A549 (cell line): ENCODE measurements at regions not wholly inside any gene's neighbourhood (a gene's known extent, or its start where the extent isn't known, plus 50 kb on each side); places are given as distances from the start of the nearest gene placed in this dataset.

ENCODE experiments used
- ATAC-seq, 2 experiments: fragments of 200-7000 bp in 1 of 2; fragments of >200 bp in 1 of 2; cut with Nextera tagmentation in 1 of 2; cut with Tn5 transposase in 1 of 2; 3 replicates each; pipeline versions ENCODE4 v1.8.0 to v1.9.1; 2018 to 2020; ENCODE audit warnings: mild to moderate bottlenecking in 1 of 2, moderate library complexity in 1 of 2
- CTCF ChIA-PET: fragments of 300-600 bp; sonication (Branson Sonifier 250); formaldehyde crosslinking; extraction: SDS; loops from one replicate; lab custom pipeline; 2021; ENCODE audit warnings: antibody characterized with exemption, inconsistent platforms; lab: Yijun Ruan, JAX
- POLR2A ChIA-PET: fragments of 350-600 bp; formaldehyde crosslinking; extraction: SDS; loops from one replicate; lab custom pipeline; 2021; ENCODE audit warnings: antibody characterized with exemption, inconsistent platforms; lab: Yijun Ruan, JAX
- DNase-seq, 2 experiments: peaks; one replicate each; pipeline versions ENCODE4 v3.0.0 to v3.0.0-alpha.2; 2011 to 2016; ENCODE audit warnings: low read depth in 1 of 2, low spot score in 1 of 2
- FAIRE-seq: peaks from 2 replicates; lab custom pipeline; 2011; peaks lifted over from hg19 to GRCh38; lab: Jason Lieb, UNC
- H3K27ac ChIP-seq, 2 experiments: fragments of >200 bp; sonication (Bioruptor Twin); formaldehyde crosslinking; 3 replicates each; pipeline ENCODE4 v1.5.1; 2016 to 2017
- H3K4me1 ChIP-seq: fragments of >200 bp; sonication (Bioruptor Twin); formaldehyde crosslinking; 3 replicates; pipeline ENCODE4 v1.6.1; 2016
- H3K4me2 ChIP-seq: fragments of >200 bp; sonication (Bioruptor Twin); formaldehyde crosslinking; 3 replicates; pipeline ENCODE4 v1.6.1; 2016
- H3K4me3 ChIP-seq: fragments of >200 bp; sonication (Bioruptor Twin); formaldehyde crosslinking; 3 replicates; pipeline ENCODE4 v1.5.1; 2016
- H3K9me3 ChIP-seq: fragments of >200 bp; sonication (Bioruptor Twin); formaldehyde crosslinking; 3 replicates; pipeline ENCODE4 v1.6.1; 2016
- BHLHE40 ChIP-seq: IDR thresholded peaks from 2 replicates; pipeline ENCODE4 v1.6.1; 2012; ENCODE audit warnings: low read depth, low read length, inconsistent platforms
- CBX2 ChIP-seq: fragments of 200-600 bp; sonication (generic); IDR thresholded peaks from 2 replicates; pipeline ENCODE4 v1.6.1; 2016; ENCODE audit warnings: low read depth, mild to moderate bottlenecking, borderline replicate concordance
- CHD2 ChIP-seq: fragments of 150-350 bp; IDR thresholded peaks from 2 replicates; pipeline ENCODE4 v1.6.1; 2014; ENCODE audit warnings: low read length; ENCODE audit not compliant: partially characterized antibody
- EHF ChIP-seq: fragments of 250-450 bp; sonication (Bioruptor Pico); IDR thresholded peaks from 2 replicates; pipeline ENCODE4 v1.5.0; 2020; ENCODE audit warnings: mild to moderate bottlenecking
- EHMT2 ChIP-seq: fragments of 200-600 bp; sonication (generic); IDR thresholded peaks from 2 replicates; pipeline ENCODE4 v1.6.1; 2016; ENCODE audit warnings: antibody characterized with exemption, low read depth, mild to moderate bottlenecking, moderate library complexity
- ELK1 ChIP-seq: fragments of 150-350 bp; IDR thresholded peaks from 2 replicates; pipeline ENCODE4 v1.6.1; 2014; ENCODE audit warnings: low read depth, mild to moderate bottlenecking, low read length
- EP300 ChIP-seq, 2 experiments: fragments of >200 bp; sonication (Bioruptor Twin); formaldehyde crosslinking; IDR thresholded peaks; 2 replicates in 1 of 2; 3 replicates in 1 of 2; pipeline ENCODE4 v1.6.1; 2016 to 2017
- FOXS1 ChIP-seq: fragments of 250-450 bp; sonication (Bioruptor Pico); IDR thresholded peaks from 2 replicates; pipeline ENCODE4 v1.5.0; 2020; ENCODE audit warnings: mild to moderate bottlenecking, moderate library complexity
- HDAC2 ChIP-seq: fragments of 200-600 bp; sonication (generic); IDR thresholded peaks from 2 replicates; pipeline ENCODE4 v1.6.1; 2016
- HES2 ChIP-seq: fragments of >200 bp; sonication (Bioruptor Twin); formaldehyde crosslinking; IDR thresholded peaks from 2 replicates; pipeline ENCODE4 v1.6.1; 2016
- HEYL ChIP-seq: fragments of 250-450 bp; sonication (Bioruptor Pico); IDR thresholded peaks from 2 replicates; pipeline ENCODE4 v1.8.0; 2021; ENCODE audit warnings: mild to moderate bottlenecking, moderate library complexity
- HOXB13 ChIP-seq: fragments of 250-450 bp; sonication (Bioruptor Pico); IDR thresholded peaks from 2 replicates; pipeline ENCODE4 v1.5.0; 2020; ENCODE audit warnings: low read depth, mild to moderate bottlenecking, moderate library complexity
- HOXB5 ChIP-seq: fragments of 250-450 bp; sonication (Bioruptor Pico); IDR thresholded peaks from 2 replicates; pipeline ENCODE4 v1.5.0; 2020; ENCODE audit warnings: mild to moderate bottlenecking, moderate library complexity
- JUN ChIP-seq, 2 experiments: fragments of >200 bp; sonication (Bioruptor Twin); formaldehyde crosslinking; IDR thresholded peaks; 2 replicates in 1 of 2; 3 replicates in 1 of 2; pipeline ENCODE4 v1.6.1; 2016 to 2017
- JUNB ChIP-seq: fragments of >200 bp; sonication (Bioruptor Twin); formaldehyde crosslinking; IDR thresholded peaks from 2 replicates; pipeline ENCODE4 v1.6.1; 2016
- KDM5A ChIP-seq: fragments of 200-600 bp; sonication (generic); IDR thresholded peaks from 2 replicates; pipeline ENCODE4 v1.6.1; 2016; ENCODE audit warnings: antibody characterized with exemption, mild to moderate bottlenecking
- MAX ChIP-seq: IDR thresholded peaks from 2 replicates; pipeline ENCODE4 v1.6.1; 2012
- MAZ ChIP-seq: fragments of 150-350 bp; IDR thresholded peaks from 2 replicates; pipeline ENCODE4 v1.6.1; 2014; ENCODE audit warnings: antibody characterized with exemption, low read depth, low read length, borderline replicate concordance
- NFE2L2 ChIP-seq: fragments of 150-350 bp; conservative IDR thresholded peaks from 2 replicates; pipeline ENCODE4 v1.6.1; 2014; ENCODE audit warnings: low read length
- NR3C1 ChIP-seq: fragments of >200 bp; sonication (Bioruptor Twin); formaldehyde crosslinking; IDR thresholded peaks from 3 replicates; pipeline ENCODE4 v1.6.1; 2017
- PBX3 ChIP-seq: IDR thresholded peaks from 2 replicates; pipeline ENCODE4 v1.6.1; 2012
- PHF8 ChIP-seq: fragments of 200-600 bp; sonication (generic); IDR thresholded peaks from 2 replicates; pipeline ENCODE4 v1.6.1; 2016; ENCODE audit warnings: low read depth, mild to moderate bottlenecking, antibody characterized with exemption, moderate library complexity, borderline replicate concordance
- RAD21 ChIP-seq, 2 experiments: fragments of >200 bp in 1 of 2; sonication (Bioruptor Twin) in 1 of 2; formaldehyde crosslinking in 1 of 2; IDR thresholded peaks in 1 of 2; conservative IDR thresholded peaks in 1 of 2; 2 replicates in 1 of 2; 3 replicates in 1 of 2; pipeline ENCODE4 v1.6.1; 2012 to 2018; ENCODE audit warnings: inconsistent platforms in 1 of 2
- RCOR1 ChIP-seq: fragments of 150-350 bp; IDR thresholded peaks from 2 replicates; pipeline ENCODE4 v1.6.1; 2014; ENCODE audit warnings: antibody characterized with exemption, low read length, low read depth
- RNF2 ChIP-seq: fragments of 200-600 bp; sonication (generic); IDR thresholded peaks from 2 replicates; pipeline ENCODE4 v1.6.1; 2016; ENCODE audit warnings: low read depth, mild to moderate bottlenecking, antibody characterized with exemption, moderate library complexity, borderline replicate concordance
- TFCP2L1 ChIP-seq: fragments of 250-450 bp; sonication (Bioruptor Pico); IDR thresholded peaks from 2 replicates; pipeline ENCODE4 v1.5.0; 2021; ENCODE audit warnings: mild to moderate bottlenecking
- ZC3H11A ChIP-seq: fragments of 450-650 bp; IDR thresholded peaks from 2 replicates; pipeline ENCODE4 v1.6.1; 2014; ENCODE audit warnings: antibody characterized with exemption, mild to moderate bottlenecking
- ZNF302 ChIP-seq: fragments of 250-450 bp; sonication (Bioruptor Pico); IDR thresholded peaks from 2 replicates; pipeline ENCODE4 v1.9.0; 2021; ENCODE audit warnings: inconsistent platforms, mild to moderate bottlenecking, moderate library complexity
- WGBS: methylation state at CpG from one replicate; pipeline ENCODE4 v1.1.6; 2017; ENCODE audit errors: missing lambda C conversion rate; 5-methylcytosine and 5-hydroxymethylcytosine counted together

GRCh38 chr6:76885861-76886301 is 577.4 kb downstream of the HTR1B start:
- POLR2A ChIA-PET, result no interaction called here
- no peak for TF ChIP-seq KDM5A
- TF ChIP-seq NFE2L2, result no peak
- TF ChIP-seq MAX, result no peak
- TF ChIP-seq EP300 (IDR thresholded peaks at IDR 0.05), result no peak
- no peak for TF ChIP-seq PBX3
- no peak for TF ChIP-seq ZNF302 (CRISPR knock-in tag)
- TF ChIP-seq JUN (IDR thresholded peaks at IDR 0.05), result no peak
- no peak for TF ChIP-seq HDAC2
- no peak for TF ChIP-seq ELK1
- no peak for TF ChIP-seq EHMT2
- TF ChIP-seq RNF2, result no peak
- TF ChIP-seq JUNB, result no peak
- TF ChIP-seq NR3C1, result no peak
- TF ChIP-seq RAD21 (conservative IDR thresholded peaks at IDR 0.05 in 1 of 2, IDR thresholded peaks at IDR 0.05 in 1 of 2), result no peak
- no peak for TF ChIP-seq HES2
- TF ChIP-seq TFCP2L1 (CRISPR knock-in tag), result no peak
- TF ChIP-seq, all 56 proteins: peak for 0
- no peak overlapping the region for H3K4me2 ChIP-seq
- H3K27ac ChIP-seq, result no peak overlapping the region
- no peaks in the 10 kb centered on the region for H3K9me3 ChIP-seq
- FAIRE-seq, result no peak
- H3K4me1 ChIP-seq, result no peaks in the 10 kb centered on the region
- H3K4me3 ChIP-seq, result no peak overlapping the region
- CTCF ChIA-PET, result interaction anchor here (1.2 to 1.8 kb wide), 2 partner anchors 11 to 24 kb away, joined by 3 to 4 read pairs; no protein-coding TSS in a partner anchor
- 5% methylated on average over 2 of the region's 2 CpGs for WGBS
- ATAC-seq, result no peak
- DNase-seq, result no peak

GRCh38 chr6:76881414-76881813 is 581.9 kb downstream of the HTR1B start:
- no peak overlapping the region for H3K4me2 ChIP-seq
- CTCF ChIA-PET, result no interaction called here
- no peak for DNase-seq
- H3K4me1 ChIP-seq, result no peaks in the 10 kb centered on the region
- no peaks in the 10 kb centered on the region for H3K9me3 ChIP-seq
- POLR2A ChIA-PET, result no interaction called here
- H3K27ac ChIP-seq, result no peak overlapping the region
- no peak overlapping the region for H3K4me3 ChIP-seq
- no peak for FAIRE-seq
- WGBS, result 55% methylated on average over 1 of the region's 1 CpG
- no peak for ATAC-seq
- TF ChIP-seq PHF8 (no peak), RAD21 (conservative IDR thresholded peaks at IDR 0.05 in 1 of 2, IDR thresholded peaks at IDR 0.05 in 1 of 2) (no peak), KDM5A (no peak), NFE2L2 (no peak), MAZ (no peak), HOXB13 (no peak), ZC3H11A (no peak), CHD2 (no peak), HEYL (CRISPR knock-in tag) (no peak), JUN (IDR thresholded peaks at IDR 0.05) (no peak), CBX2 (no peak), FOXS1 (CRISPR knock-in tag) (no peak), EHF (CRISPR knock-in tag) (no peak), NR3C1 (no peak), HES2 (no peak), BHLHE40 (no peak), HOXB5 (CRISPR knock-in tag) (no peak), RCOR1 (no peak)
- TF ChIP-seq, all 56 proteins: peak for 0
